GM15510 (cell line): ENCODE measurements at regions not wholly inside any gene's neighbourhood (a gene's known extent, or its start where the extent isn't known, plus 50 kb on each side); places are given as distances from the start of the nearest gene placed in this dataset.

Experiments
- POLR2A ChIP-seq: IDR thresholded peaks from 3 replicates; pipeline ENCODE4 v1.6.1; 2011; ENCODE audit warnings: borderline replicate concordance; ENCODE audit not compliant: insufficient read length; ENCODE audit errors: extremely low read depth

- TF ChIP-seq POLR2A = no peak
Observed at GRCh38 chr14:71533390-71533789, 398.8 kb upstream of the RGS6 start.

GRCh38 chr14:71533800-71534199 lies 398.4 kb upstream of the RGS6 start:
- no peak for TF ChIP-seq POLR2A

- TF ChIP-seq POLR2A = no peak
Observed at GRCh38 chr14:71534506-71534905, 397.7 kb upstream of the RGS6 start.

- TF ChIP-seq POLR2A = no peak
Observed at GRCh38 chr14:71536015-71536740, 396.1 kb upstream of the RGS6 start.

GRCh38 chr14:71536927-71537772 lies 395.1 kb upstream of the RGS6 start:
- no peak for TF ChIP-seq POLR2A

- TF ChIP-seq POLR2A = no peak
Observed at GRCh38 chr14:71538288-71538687, 393.9 kb upstream of the RGS6 start.

- TF ChIP-seq POLR2A = no peak
Observed at GRCh38 chr14:71538938-71539649, 393.1 kb upstream of the RGS6 start.

- TF ChIP-seq POLR2A = no peak
Observed at GRCh38 chr14:71539650-71540285, 392.5 kb upstream of the RGS6 start.

GRCh38 chr14:71541271-71541670 lies 391.0 kb upstream of the RGS6 start:
- no peak for TF ChIP-seq POLR2A

- no peak for TF ChIP-seq POLR2A
Observed at GRCh38 chr14:71541973-71542690, 390.1 kb upstream of the RGS6 start.

GRCh38 chr14:71549421-71550050 lies 382.7 kb upstream of the RGS6 start:
- no peak for TF ChIP-seq POLR2A

- no peak for TF ChIP-seq POLR2A
Observed at GRCh38 chr14:71550367-71550766, 381.9 kb upstream of the RGS6 start.

GRCh38 chr14:71551291-71551950 lies 380.8 kb upstream of the RGS6 start:
- no peak for TF ChIP-seq POLR2A
